CD8-positive, alpha-beta memory T cell (primary cell): ENCODE measurements at regions not wholly inside any gene's neighbourhood (a gene's known extent, or its start where the extent isn't known, plus 50 kb on each side); places are given as distances from the start of the nearest gene placed in this dataset.

ENCODE experiments used
- CTCF ChIA-PET: fragments of 350-600 bp; sonication (Branson Sonifier 250); formaldehyde crosslinking; loops from one replicate; lab custom pipeline; 2021; ENCODE audit warnings: antibody characterized with exemption; lab: Charles Lee
- POLR2A ChIA-PET: fragments of 350-600 bp; sonication (Branson Sonifier 250); formaldehyde crosslinking; loops from one replicate; lab custom pipeline; 2021; ENCODE audit warnings: antibody characterized with exemption; lab: Charles Lee
- DNase-seq, 5 donors: peaks; one replicate each; pipeline versions ENCODE4 v3.0.0 to v3.0.0-alpha.2; 2020 to 2022; ENCODE audit warnings: mixed read lengths in 1 of 5
- H3K27ac ChIP-seq: one replicate; pipeline ENCODE4 v1.7.0; 2013; ENCODE audit warnings: low read depth, mild to moderate bottlenecking, low read length, moderate library complexity
- H3K27me3 ChIP-seq: 2 replicates; pipeline ENCODE4 v1.7.0; 2013; ENCODE audit warnings: low read length, mild to moderate bottlenecking; ENCODE audit not compliant: insufficient read depth, poor library complexity, severe bottlenecking
- H3K36me3 ChIP-seq: 2 replicates; pipeline ENCODE4 v1.7.0; 2013; ENCODE audit warnings: mild to moderate bottlenecking, low read length, moderate library complexity; ENCODE audit not compliant: insufficient read depth
- H3K4me1 ChIP-seq: 2 replicates; pipeline ENCODE4 v1.7.0; 2013; ENCODE audit warnings: mild to moderate bottlenecking, low read length, moderate library complexity; ENCODE audit not compliant: insufficient read depth
- H3K4me3 ChIP-seq: 2 replicates; pipeline ENCODE4 v1.7.0; 2013; ENCODE audit warnings: mild to moderate bottlenecking, low read length
- H3K9me3 ChIP-seq: 2 replicates; pipeline ENCODE4 v1.7.0; 2013; ENCODE audit warnings: mild to moderate bottlenecking, low read length
- H3K27ac Mint-ChIP-seq, 8 donors: one replicate each; pipeline ENCODE4 v1.8.0; 2020 to 2021; ENCODE audit warnings: mixed read lengths in 8 of 8, mild to moderate bottlenecking in 6 of 8, inconsistent platforms in 3 of 8, moderate library complexity in 3 of 8
- H3K27me3 Mint-ChIP-seq, 2 donors: one replicate each; pipeline ENCODE4 v1.8.0; 2020 to 2021; ENCODE audit warnings: mixed read lengths in 2 of 2, mild to moderate bottlenecking in 1 of 2, moderate library complexity in 1 of 2
- H3K36me3 Mint-ChIP-seq, 3 donors: one replicate each; pipeline ENCODE4 v1.8.0; 2020 to 2021; ENCODE audit warnings: mixed read lengths in 3 of 3, inconsistent platforms in 1 of 3, mild to moderate bottlenecking in 1 of 3
- H3K4me1 Mint-ChIP-seq, 3 donors: one replicate each; pipeline ENCODE4 v1.8.0; 2020 to 2021; ENCODE audit warnings: mixed read lengths in 3 of 3, inconsistent platforms in 1 of 3, mild to moderate bottlenecking in 1 of 3
- H3K4me3 Mint-ChIP-seq, 7 donors: one replicate each; pipeline ENCODE4 v1.8.0; 2020 to 2021; ENCODE audit warnings: mixed read lengths in 7 of 7, mild to moderate bottlenecking in 6 of 7, moderate library complexity in 4 of 7, inconsistent platforms in 2 of 7
- H3K9me3 Mint-ChIP-seq, 5 donors: one replicate each; pipeline ENCODE4 v1.8.0; 2020 to 2022; ENCODE audit warnings: mixed read lengths in 5 of 5, mild to moderate bottlenecking in 3 of 5, moderate library complexity in 2 of 5, inconsistent platforms in 1 of 5

GRCh38 chr20:12764851-12765250 is 243.9 kb upstream of the SPTLC3 start:
- Mint-ChIP-seq H3K27ac (no peak overlapping the region), H3K4me3 (no peak overlapping the region), H3K9me3 (peaks cover 0 to 10% (median 6%) of the 10 kb centered on the region in 5 donors), H3K36me3 (no peaks in the 10 kb centered on the region), H3K4me1 (no peaks in the 10 kb centered on the region), H3K27me3 (no peaks in the 10 kb centered on the region)
- ChIA-PET POLR2A (no interaction called here), CTCF (no interaction called here)
- Histone ChIP-seq H3K4me1 (no peaks in the 10 kb centered on the region), H3K36me3 (no peaks in the 10 kb centered on the region), H3K27me3 (no peaks in the 10 kb centered on the region), H3K9me3 (no peaks in the 10 kb centered on the region), H3K4me3 (no peak overlapping the region), H3K27ac (no peak overlapping the region)
- no peak for DNase-seq

GRCh38 chr20:12773936-12774335 is 234.8 kb upstream of the SPTLC3 start:
- no peaks in the 10 kb centered on the region for H3K27me3 ChIP-seq
- H3K36me3 ChIP-seq = no peaks in the 10 kb centered on the region
- POLR2A ChIA-PET = no interaction called here
- no peaks in the 10 kb centered on the region for H3K9me3 ChIP-seq
- Mint-ChIP-seq H3K4me1 (no peaks in the 10 kb centered on the region), H3K27ac (no peak overlapping the region), H3K4me3 (no peak overlapping the region), H3K36me3 (no peaks in the 10 kb centered on the region), H3K9me3 (peaks cover 0 to 20% (median 7%) of the 10 kb centered on the region in 5 donors), H3K27me3 (peaks cover 0 to 2% of the 10 kb centered on the region in 2 donors)
- H3K27ac ChIP-seq = no peak overlapping the region
- no peak overlapping the region for H3K4me3 ChIP-seq
- no peak for DNase-seq
- no peaks in the 10 kb centered on the region for H3K4me1 ChIP-seq
- CTCF ChIA-PET = no interaction called here

- no peaks in the 10 kb centered on the region for H3K4me1 ChIP-seq
- POLR2A ChIA-PET = no interaction called here
- H3K4me3 ChIP-seq = no peak overlapping the region
- H3K4me1 Mint-ChIP-seq = no peaks in the 10 kb centered on the region
- peaks cover 0 to 20% (median 7%) of the 10 kb centered on the region in 5 donors for H3K9me3 Mint-ChIP-seq
- no peak overlapping the region for H3K4me3 Mint-ChIP-seq
- no peak for DNase-seq
- peaks cover 0 to 2% of the 10 kb centered on the region in 2 donors for H3K27me3 Mint-ChIP-seq
- no peaks in the 10 kb centered on the region for H3K9me3 ChIP-seq
- no peaks in the 10 kb centered on the region for H3K27me3 ChIP-seq
- no peaks in the 10 kb centered on the region for H3K36me3 ChIP-seq
- H3K36me3 Mint-ChIP-seq = no peaks in the 10 kb centered on the region
- H3K27ac Mint-ChIP-seq = no peak overlapping the region
- H3K27ac ChIP-seq = no peak overlapping the region
- CTCF ChIA-PET = no interaction called here
Measured at GRCh38 chr20:12775041-12775440, 233.7 kb upstream of the SPTLC3 start.

GRCh38 chr20:12777016-12777415 is 231.8 kb upstream of the SPTLC3 start:
- peaks cover 0 to 3% of the 10 kb centered on the region in 2 donors for H3K27me3 Mint-ChIP-seq
- no peak overlapping the region for H3K27ac Mint-ChIP-seq
- Histone ChIP-seq H3K27ac (no peak overlapping the region), H3K27me3 (no peaks in the 10 kb centered on the region), H3K36me3 (no peaks in the 10 kb centered on the region), H3K9me3 (no peaks in the 10 kb centered on the region), H3K4me1 (no peaks in the 10 kb centered on the region), H3K4me3 (no peak overlapping the region)
- no peaks in the 10 kb centered on the region for H3K36me3 Mint-ChIP-seq
- peaks cover 0 to 14% (median 5%) of the 10 kb centered on the region in 5 donors for H3K9me3 Mint-ChIP-seq
- H3K4me3 Mint-ChIP-seq = no peak overlapping the region
- no peaks in the 10 kb centered on the region for H3K4me1 Mint-ChIP-seq
- DNase-seq = no peak
- CTCF ChIA-PET = no interaction called here
- POLR2A ChIA-PET = no interaction called here

- Mint-ChIP-seq H3K4me3 (no peak overlapping the region), H3K36me3 (no peaks in the 10 kb centered on the region), H3K9me3 (peaks cover 0 to 14% (median 12%) of the 10 kb centered on the region in 5 donors), H3K4me1 (no peaks in the 10 kb centered on the region), H3K27ac (no peak overlapping the region), H3K27me3 (peaks cover 0 to 2% of the 10 kb centered on the region in 2 donors)
- Histone ChIP-seq H3K4me3 (no peak overlapping the region), H3K9me3 (no peaks in the 10 kb centered on the region), H3K27ac (no peak overlapping the region), H3K4me1 (no peaks in the 10 kb centered on the region), H3K36me3 (no peaks in the 10 kb centered on the region), H3K27me3 (no peaks in the 10 kb centered on the region)
- ChIA-PET CTCF (no interaction called here), POLR2A (no interaction called here)
- DNase-seq = no peak
Measured at GRCh38 chr20:12786276-12786675, 222.5 kb upstream of the SPTLC3 start.

GRCh38 chr20:12788632-12789299 is 220.0 kb upstream of the SPTLC3 start:
- ChIA-PET CTCF (no interaction called here), POLR2A (no interaction called here)
- H3K36me3 ChIP-seq = no peaks in the 10 kb centered on the region
- H3K9me3 Mint-ChIP-seq = peaks cover 0 to 16% (median 12%) of the 10 kb centered on the region in 5 donors
- no peaks in the 10 kb centered on the region for H3K9me3 ChIP-seq
- no peak overlapping the region for H3K27ac ChIP-seq
- H3K4me1 ChIP-seq = no peaks in the 10 kb centered on the region
- H3K4me3 ChIP-seq = no peak overlapping the region
- H3K27ac Mint-ChIP-seq = no peak overlapping the region
- H3K36me3 Mint-ChIP-seq = no peaks in the 10 kb centered on the region
- H3K27me3 ChIP-seq = no peaks in the 10 kb centered on the region
- no peak for DNase-seq
- peaks cover 0 to 2% of the 10 kb centered on the region in 2 donors for H3K27me3 Mint-ChIP-seq
- no peaks in the 10 kb centered on the region for H3K4me1 Mint-ChIP-seq
- no peak overlapping the region for H3K4me3 Mint-ChIP-seq

- no peaks in the 10 kb centered on the region for H3K9me3 ChIP-seq
- Mint-ChIP-seq H3K27me3 (peaks cover 0 to 2% of the 10 kb centered on the region in 2 donors), H3K36me3 (no peaks in the 10 kb centered on the region), H3K9me3 (peaks cover 0 to 12% (median 5%) of the 10 kb centered on the region in 5 donors), H3K27ac (no peak overlapping the region), H3K4me1 (no peaks in the 10 kb centered on the region), H3K4me3 (no peak overlapping the region)
- H3K27ac ChIP-seq = no peak overlapping the region
- CTCF ChIA-PET = no interaction called here
- no peak overlapping the region for H3K4me3 ChIP-seq
- POLR2A ChIA-PET = no interaction called here
- H3K27me3 ChIP-seq = no peaks in the 10 kb centered on the region
- no peaks in the 10 kb centered on the region for H3K4me1 ChIP-seq
- DNase-seq = no peak
- H3K36me3 ChIP-seq = no peaks in the 10 kb centered on the region
Measured at GRCh38 chr20:12790859-12791258, 217.9 kb upstream of the SPTLC3 start.

- Mint-ChIP-seq H3K27me3 (no peaks in the 10 kb centered on the region), H3K4me1 (no peaks in the 10 kb centered on the region), H3K27ac (no peak overlapping the region), H3K4me3 (no peak overlapping the region), H3K36me3 (peaks cover 0 to 3% (median 0%) of the 10 kb centered on the region in 3 donors), H3K9me3 (peaks cover 0 to 13% (median 6%) of the 10 kb centered on the region in 5 donors)
- Histone ChIP-seq H3K27ac (no peak overlapping the region), H3K4me1 (no peaks in the 10 kb centered on the region), H3K4me3 (no peak overlapping the region), H3K36me3 (no peaks in the 10 kb centered on the region), H3K27me3 (no peaks in the 10 kb centered on the region), H3K9me3 (no peaks in the 10 kb centered on the region)
- DNase-seq = no peak
- ChIA-PET POLR2A (no interaction called here), CTCF (no interaction called here)
Measured at GRCh38 chr20:12798286-12798685, 210.5 kb upstream of the SPTLC3 start.
